Neuronal stem cell (in vitro differentiated cells): ENCODE measurements at regions not wholly inside any gene's neighbourhood (a gene's known extent, or its start where the extent isn't known, plus 50 kb on each side); places are given as distances from the start of the nearest gene placed in this dataset.

Experiments
- DNase-seq: peaks from one replicate; pipeline ENCODE4 v3.0.0-alpha.2; 2013; ENCODE audit warnings: low spot score
- H2AFZ ChIP-seq: one replicate; pipeline ENCODE4 v1.6.1; 2013; ENCODE audit warnings: mild to moderate bottlenecking, low read length, inconsistent platforms
- H2AK5ac ChIP-seq: 2 replicates; pipeline ENCODE4 v1.6.1; 2013; ENCODE audit warnings: low read depth, mild to moderate bottlenecking, inconsistent platforms, low read length, moderate library complexity, mixed read lengths
- H2BK120ac ChIP-seq: 2 replicates; pipeline ENCODE4 v1.6.1; 2013; ENCODE audit warnings: low read depth, mild to moderate bottlenecking, inconsistent platforms, low read length, moderate library complexity, mixed read lengths
- H2BK12ac ChIP-seq: one replicate; pipeline ENCODE4 v1.6.1; 2013; ENCODE audit warnings: low read length, inconsistent platforms
- H2BK15ac ChIP-seq: 2 replicates; pipeline ENCODE4 v1.6.1; 2013; ENCODE audit warnings: mild to moderate bottlenecking, low read length, inconsistent platforms, mixed read lengths
- H2BK5ac ChIP-seq: one replicate; pipeline ENCODE4 v1.6.1; 2013; ENCODE audit warnings: inconsistent platforms, mild to moderate bottlenecking, low read length, moderate library complexity
- H3K14ac ChIP-seq: one replicate; pipeline ENCODE4 v1.6.1; 2013; ENCODE audit warnings: low read length, inconsistent platforms
- H3K18ac ChIP-seq: 2 replicates; pipeline ENCODE4 v1.6.1; 2013; ENCODE audit warnings: low read length, inconsistent platforms
- H3K23ac ChIP-seq: 2 replicates; pipeline ENCODE4 v1.6.1; 2013; ENCODE audit warnings: low read depth, mild to moderate bottlenecking, mixed read lengths, low read length, inconsistent platforms; ENCODE audit not compliant: poor library complexity
- H3K27ac ChIP-seq: replicated peaks from 3 replicates; pipeline ENCODE4 v1.5.1; 2013; ENCODE audit warnings: low read length, inconsistent platforms
- H3K27me3 ChIP-seq, 3 experiments: 2 replicates each; pipeline ENCODE4 v1.6.1; 2013; ENCODE audit warnings: low read length in 3 of 3, mild to moderate bottlenecking in 2 of 3, inconsistent platforms in 1 of 3, low read depth in 1 of 3, mixed read lengths in 1 of 3, moderate library complexity in 1 of 3; ENCODE audit not compliant: control insufficient read depth in 3 of 3, insufficient read depth in 3 of 3
- H3K36me3 ChIP-seq, 2 donors: replicated peaks in 1 of 2; 2 replicates each; pipeline ENCODE4 v1.6.1; 2013; ENCODE audit warnings: low read length in 2 of 2; ENCODE audit not compliant: control insufficient read depth in 2 of 2, insufficient read depth in 2 of 2
- H3K4ac ChIP-seq: 2 replicates; pipeline ENCODE4 v1.6.1; 2013; ENCODE audit warnings: inconsistent platforms, mild to moderate bottlenecking, low read length, moderate library complexity
- H3K4me1 ChIP-seq, 2 donors: 1 replicate in 1 of 2; 2 replicates in 1 of 2; pipeline ENCODE4 v1.6.1; 2013; ENCODE audit warnings: low read length in 2 of 2, low read depth in 1 of 2; ENCODE audit not compliant: control insufficient read depth in 2 of 2, insufficient read depth in 1 of 2
- H3K4me2 ChIP-seq: one replicate; pipeline ENCODE4 v1.6.1; 2013; ENCODE audit warnings: mild to moderate bottlenecking, low read length, inconsistent platforms; ENCODE audit not compliant: insufficient read depth, poor library complexity, severe bottlenecking
- H3K4me3 ChIP-seq, 2 donors: 2 replicates each; pipeline ENCODE4 v1.5.1; 2013; ENCODE audit warnings: low read length in 2 of 2, mild to moderate bottlenecking in 2 of 2, inconsistent platforms in 1 of 2, moderate library complexity in 1 of 2
- H3K79me1 ChIP-seq: one replicate; pipeline ENCODE4 v1.6.1; 2013; ENCODE audit warnings: low read depth, mild to moderate bottlenecking, inconsistent platforms, low read length, moderate library complexity
- H3K9ac ChIP-seq: one replicate; pipeline ENCODE4 v1.6.1; 2013; ENCODE audit warnings: mild to moderate bottlenecking, low read depth, low read length, inconsistent platforms; ENCODE audit not compliant: poor library complexity
- H3K9me3 ChIP-seq, 2 donors: replicated peaks in 1 of 2; 2 replicates each; pipeline versions ENCODE3 to v1.6.1; 2013; ENCODE audit warnings: low read length in 2 of 2, mild to moderate bottlenecking in 2 of 2, inconsistent platforms in 1 of 2, low read depth in 1 of 2, mixed read lengths in 1 of 2, moderate library complexity in 1 of 2; ENCODE audit not compliant: control insufficient read depth in 2 of 2, insufficient read depth in 1 of 2
- H4K8ac ChIP-seq: one replicate; pipeline ENCODE4 v1.6.1; 2013; ENCODE audit warnings: low read depth, mild to moderate bottlenecking, inconsistent platforms, low read length, moderate library complexity
- H4K91ac ChIP-seq: one replicate; pipeline ENCODE4 v1.6.1; 2013; ENCODE audit warnings: low read length, low read depth, mild to moderate bottlenecking, inconsistent platforms; ENCODE audit not compliant: poor library complexity
- WGBS, 2 donors: extraction: QIAGEN DNeasy Blood & Tissue Kit; methylation state at CpG; one replicate each; pipeline ENCODE4 v1.1.7; 2013; ENCODE audit warnings: missing lambda C conversion rate in 2 of 2, mixed read lengths in 1 of 2; ENCODE audit not compliant: insufficient read length in 2 of 2, insufficient replicate concordance in 1 of 2; ENCODE audit errors: extremely low coverage in 2 of 2; 5-methylcytosine and 5-hydroxymethylcytosine counted together

DNA sequence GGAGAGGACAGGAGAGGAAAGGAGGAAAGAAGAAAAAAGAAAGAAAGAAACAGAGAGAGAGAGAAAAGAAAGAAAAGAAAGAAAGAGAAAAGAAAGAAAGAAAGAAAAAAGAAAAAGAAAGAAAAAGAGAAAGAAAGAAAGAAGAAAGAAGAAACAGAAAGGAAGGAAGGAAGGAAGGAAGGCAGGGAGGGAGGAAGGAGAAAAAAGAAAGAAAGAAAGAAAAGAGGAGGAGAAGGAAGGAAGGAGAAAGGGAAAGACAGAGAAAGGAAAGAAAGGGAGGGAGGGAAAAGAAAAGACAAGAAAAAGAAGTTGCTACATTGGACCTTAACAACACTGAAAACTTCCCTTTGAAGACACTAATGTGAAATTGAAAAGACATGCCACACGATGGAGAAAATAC lies 56.6 kb upstream of the CCL2 start:
- WGBS, 2 donors: no CpG with 5 or more reads among the region's 1 CpG
- no peak overlapping the region for H3K27ac ChIP-seq

DNA sequence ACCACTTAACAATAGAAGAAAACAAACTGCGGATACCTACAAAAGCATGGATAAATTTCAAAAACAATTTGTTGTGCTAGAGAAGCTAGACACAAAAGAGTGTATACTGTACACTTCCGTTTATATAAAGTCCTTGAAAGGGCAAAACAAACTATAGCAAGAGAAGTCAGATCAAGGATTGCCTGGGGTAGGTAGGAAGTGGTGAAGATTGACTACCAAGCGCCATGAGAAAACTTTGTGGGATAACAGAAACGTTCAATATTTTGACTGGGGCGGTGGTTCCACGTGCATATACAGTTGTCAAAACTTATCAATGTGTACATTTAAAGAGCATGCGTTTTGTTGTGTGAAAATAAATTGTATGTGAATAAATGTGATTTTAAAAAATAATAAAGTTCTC lies 55.6 kb upstream of the CCL2 start:
- H2BK120ac ChIP-seq: no peak overlapping the region
- no peak overlapping the region for H2BK5ac ChIP-seq
- no peak overlapping the region for H2BK12ac ChIP-seq
- H3K79me1 ChIP-seq: no peaks in the 10 kb centered on the region
- no peak overlapping the region for H2AFZ ChIP-seq
- no peak overlapping the region for H2AK5ac ChIP-seq
- H3K14ac ChIP-seq: no peak overlapping the region
- peaks cover 0 to 2% (median 0%) of the 10 kb centered on the region in 3 experiments for H3K27me3 ChIP-seq
- H3K4me3 ChIP-seq: no peak overlapping the region
- H3K23ac ChIP-seq: no peak overlapping the region
- no peak overlapping the region for H4K8ac ChIP-seq
- no peak for DNase-seq
- no peak overlapping the region for H2BK15ac ChIP-seq
- H3K36me3 ChIP-seq: no peaks in the 10 kb centered on the region
- no peaks in the 10 kb centered on the region for H3K9me3 ChIP-seq
- no peak overlapping the region for H3K4ac ChIP-seq
- no CpG with 5 or more reads among the region's 7 CpGs for WGBS, 2 donors
- H3K4me2 ChIP-seq: no peak overlapping the region
- no peak overlapping the region for H3K27ac ChIP-seq
- H3K18ac ChIP-seq: no peak overlapping the region
- no peak overlapping the region for H3K9ac ChIP-seq
- no peak overlapping the region for H4K91ac ChIP-seq
- H3K4me1 ChIP-seq: no peaks in the 10 kb centered on the region

More for the DNA sequence above, 56.6 kb upstream of the CCL2 start:
- Histone ChIP-seq H2BK12ac (no peak overlapping the region), H3K9ac (no peak overlapping the region), H3K4me1 (no peaks in the 10 kb centered on the region), H4K8ac (no peak overlapping the region), H3K18ac (no peak overlapping the region), H3K23ac (no peak overlapping the region), H3K9me3 (no peaks in the 10 kb centered on the region), H3K4ac (no peak overlapping the region), H3K4me2 (no peak overlapping the region), H3K4me3 (no peak overlapping the region), H2AFZ (no peak overlapping the region), H4K91ac (no peak overlapping the region), H3K14ac (no peak overlapping the region), H2AK5ac (no peak overlapping the region), H2BK120ac (no peak overlapping the region), H2BK5ac (no peak overlapping the region), H3K27me3 (peaks cover 0 to 2% (median 0%) of the 10 kb centered on the region in 3 experiments), H3K36me3 (no peaks in the 10 kb centered on the region), H2BK15ac (no peak overlapping the region), H3K79me1 (no peaks in the 10 kb centered on the region)
- DNase-seq: no peak

DNA sequence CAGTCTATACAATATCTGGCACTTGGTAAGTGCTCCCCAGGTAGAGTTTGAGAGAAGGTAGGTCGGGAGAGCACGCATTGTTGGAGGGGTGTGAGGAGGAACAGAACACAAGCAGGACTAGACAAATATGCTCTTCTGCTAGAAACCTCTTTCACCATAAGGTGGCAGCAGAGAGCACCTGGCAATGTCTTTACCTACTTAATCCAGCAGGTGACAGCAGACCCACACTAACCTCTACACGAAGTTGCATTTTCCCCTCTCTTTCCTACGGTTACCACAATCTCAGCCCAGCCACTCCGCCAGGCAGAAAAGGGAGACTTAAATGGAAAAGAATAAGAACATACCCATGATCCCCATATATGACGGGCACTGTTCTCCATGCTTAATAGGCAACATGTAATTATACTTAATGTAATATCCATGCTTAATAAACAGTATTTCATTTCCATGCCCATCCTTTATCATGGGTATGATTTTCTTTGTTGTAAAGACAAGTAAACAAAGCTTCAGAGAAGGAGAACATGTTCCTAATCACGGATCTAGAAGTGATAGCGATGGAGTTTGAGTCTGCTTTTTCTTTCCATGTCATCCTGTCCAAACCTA lies 55.1 kb upstream of the CCL2 start:
- H3K9ac ChIP-seq: no peak overlapping the region
- H2BK5ac ChIP-seq: no peak overlapping the region
- no peak overlapping the region for H4K8ac ChIP-seq
- H3K23ac ChIP-seq: no peak overlapping the region
- H2BK12ac ChIP-seq: no peak overlapping the region
- DNase-seq: peak; percentile 86
- H3K27ac ChIP-seq: no peak overlapping the region
- H4K91ac ChIP-seq: no peak overlapping the region
- H3K36me3 ChIP-seq: no peaks in the 10 kb centered on the region
- no peaks in the 10 kb centered on the region for H3K9me3 ChIP-seq
- H3K18ac ChIP-seq: no peak overlapping the region
- no peak overlapping the region for H2BK15ac ChIP-seq
- no peak overlapping the region for H2AK5ac ChIP-seq
- no peaks in the 10 kb centered on the region for H3K79me1 ChIP-seq
- H2BK120ac ChIP-seq: no peak overlapping the region
- H2AFZ ChIP-seq: no peak overlapping the region
- no peak overlapping the region for H3K14ac ChIP-seq
- H3K27me3 ChIP-seq: peaks cover 0 to 2% (median 0%) of the 10 kb centered on the region in 3 experiments
- WGBS, 2 donors: no CpG with 5 or more reads among the region's 8 CpGs
- H3K4me1 ChIP-seq: no peaks in the 10 kb centered on the region
- no peak overlapping the region for H3K4me2 ChIP-seq
- no peak overlapping the region for H3K4ac ChIP-seq
- no peak overlapping the region for H3K4me3 ChIP-seq

DNA sequence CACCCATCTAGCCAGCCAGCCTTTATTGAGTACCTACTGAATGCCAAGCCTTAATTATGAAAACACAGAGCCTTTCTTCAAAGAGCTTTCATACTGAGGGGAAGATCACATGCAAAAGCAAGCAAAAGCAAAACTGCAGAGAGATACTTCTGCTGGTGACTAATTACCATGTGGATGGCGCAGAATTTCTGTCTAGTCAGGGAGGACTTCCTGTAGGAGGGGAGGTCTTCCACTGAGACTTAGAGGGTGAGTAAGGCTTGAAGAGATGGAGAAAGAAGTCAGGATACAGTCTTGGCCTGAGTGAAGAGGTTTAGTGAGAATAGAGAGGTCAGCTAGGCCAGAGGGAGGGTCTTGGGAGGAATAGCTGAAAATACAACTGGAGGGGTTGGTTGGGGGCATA lies 53.9 kb upstream of the CCL2 start:
- H3K27me3 ChIP-seq: peaks cover 0 to 2% (median 0%) of the 10 kb centered on the region in 3 experiments
- no peaks in the 10 kb centered on the region for H3K4me1 ChIP-seq
- no peak overlapping the region for H3K9ac ChIP-seq
- H3K79me1 ChIP-seq: no peaks in the 10 kb centered on the region
- H2BK12ac ChIP-seq: no peak overlapping the region
- no peak overlapping the region for H3K23ac ChIP-seq
- H3K4me2 ChIP-seq: no peak overlapping the region
- no peak overlapping the region for H3K4me3 ChIP-seq
- H2BK5ac ChIP-seq: no peak overlapping the region
- no peak overlapping the region for H3K27ac ChIP-seq
- H3K18ac ChIP-seq: no peak overlapping the region
- WGBS, 2 donors: no CpG with 5 or more reads among the region's 1 CpG
- no peak overlapping the region for H2AK5ac ChIP-seq
- no peak overlapping the region for H3K14ac ChIP-seq
- H4K91ac ChIP-seq: no peak overlapping the region
- H2AFZ ChIP-seq: no peak overlapping the region
- no peak overlapping the region for H2BK120ac ChIP-seq
- no peak overlapping the region for H4K8ac ChIP-seq
- no peak for DNase-seq
- H3K9me3 ChIP-seq: no peaks in the 10 kb centered on the region
- H2BK15ac ChIP-seq: no peak overlapping the region
- H3K36me3 ChIP-seq: no peaks in the 10 kb centered on the region
- H3K4ac ChIP-seq: no peak overlapping the region
